H9 (cell line): ENCODE measurements at regions not wholly inside any gene's neighbourhood (a gene's known extent, or its start where the extent isn't known, plus 50 kb on each side); places are given as distances from the start of the nearest gene placed in this dataset.

ENCODE experiments used
- DNase-seq: peaks from one replicate; pipeline ENCODE4 v3.0.0-alpha.2; 2017
- H2AFZ ChIP-seq: one replicate; pipeline ENCODE4 v1.6.1; 2013; ENCODE audit warnings: mild to moderate bottlenecking, low read length, control low read depth, moderate library complexity
- H2AK5ac ChIP-seq: 2 replicates; pipeline ENCODE4 v1.6.1; 2013; ENCODE audit warnings: low read length, control low read depth, mixed read lengths; ENCODE audit not compliant: insufficient read length
- H2BK120ac ChIP-seq: one replicate; pipeline ENCODE4 v1.6.1; 2013; ENCODE audit warnings: low read depth, mild to moderate bottlenecking, low read length, control low read depth, inconsistent platforms; ENCODE audit not compliant: poor library complexity, severe bottlenecking
- H2BK12ac ChIP-seq: 2 replicates; pipeline ENCODE4 v1.6.1; 2013; ENCODE audit warnings: low read length, control low read depth, mixed read lengths, low read depth; ENCODE audit not compliant: insufficient read length
- H2BK15ac ChIP-seq: 2 replicates; pipeline ENCODE4 v1.6.1; 2013; ENCODE audit warnings: low read depth, low read length, control low read depth
- H2BK20ac ChIP-seq: one replicate; pipeline ENCODE4 v1.6.1; 2013; ENCODE audit warnings: low read depth, mild to moderate bottlenecking, low read length, control low read depth, inconsistent platforms; ENCODE audit not compliant: poor library complexity, severe bottlenecking
- H2BK5ac ChIP-seq: 2 replicates; pipeline ENCODE4 v1.6.1; 2013; ENCODE audit warnings: low read length, control low read depth, mixed read lengths; ENCODE audit not compliant: insufficient read length
- H3K14ac ChIP-seq: 2 replicates; pipeline ENCODE4 v1.6.1; 2013; ENCODE audit warnings: low read length, control low read depth; ENCODE audit not compliant: insufficient read depth
- H3K18ac ChIP-seq: 2 replicates; pipeline ENCODE4 v1.6.1; 2013; ENCODE audit warnings: low read depth, mild to moderate bottlenecking, mixed read lengths, low read length, control low read depth; ENCODE audit not compliant: insufficient read length
- H3K23ac ChIP-seq: 2 replicates; pipeline ENCODE4 v1.6.1; 2013; ENCODE audit warnings: low read length, control low read depth, mixed read lengths, low read depth; ENCODE audit not compliant: insufficient read length
- H3K23me2 ChIP-seq: 2 replicates; pipeline ENCODE4 v1.6.1; 2013; ENCODE audit warnings: low read depth, mild to moderate bottlenecking, mixed read lengths, low read length, control low read depth; ENCODE audit not compliant: insufficient read length, poor library complexity, severe bottlenecking
- H3K27ac ChIP-seq: 2 replicates; pipeline ENCODE4 v1.5.1; 2013; ENCODE audit warnings: low read length, control low read depth, mixed read lengths, low read depth; ENCODE audit not compliant: insufficient read length
- H3K27me3 ChIP-seq: 2 replicates; pipeline ENCODE4 v1.6.1; 2013; ENCODE audit warnings: low read length, control low read depth, inconsistent platforms; ENCODE audit not compliant: insufficient read depth
- H3K4ac ChIP-seq: 2 replicates; pipeline ENCODE4 v1.6.1; 2013; ENCODE audit warnings: low read depth, mild to moderate bottlenecking, control low read depth, inconsistent platforms, low read length, moderate library complexity
- H3K4me1 ChIP-seq: 2 replicates; pipeline ENCODE4 v1.6.1; 2013; ENCODE audit warnings: low read length, control low read depth, inconsistent platforms; ENCODE audit not compliant: insufficient read depth
- H3K4me2 ChIP-seq: 2 replicates; pipeline ENCODE4 v1.6.1; 2013; ENCODE audit warnings: low read length, control low read depth, mixed read lengths; ENCODE audit not compliant: insufficient read length, insufficient read depth
- H3K56ac ChIP-seq: 2 replicates; pipeline ENCODE4 v1.6.1; 2013; ENCODE audit warnings: low read depth, mild to moderate bottlenecking, mixed read lengths, low read length, control low read depth; ENCODE audit not compliant: insufficient read length
- H3K79me1 ChIP-seq: 2 replicates; pipeline ENCODE4 v1.6.1; 2013; ENCODE audit warnings: low read depth, mild to moderate bottlenecking, moderate library complexity, low read length, control low read depth, inconsistent platforms; ENCODE audit not compliant: insufficient read depth, poor library complexity, severe bottlenecking
- H3K79me2 ChIP-seq: 2 replicates; pipeline ENCODE4 v1.6.1; 2013; ENCODE audit warnings: low read length, control low read depth, inconsistent platforms; ENCODE audit not compliant: insufficient read depth
- H3K9ac ChIP-seq: 2 replicates; pipeline ENCODE4 v1.6.1; 2013; ENCODE audit warnings: low read length, control low read depth, mixed read lengths; ENCODE audit not compliant: insufficient read length; ENCODE audit errors: extremely low read depth
- H3K9me3 ChIP-seq: one replicate; pipeline ENCODE4 v1.6.1; 2013; ENCODE audit warnings: low read depth, low read length, inconsistent platforms; ENCODE audit not compliant: control insufficient read depth
- H3T11ph ChIP-seq: one replicate; pipeline ENCODE4 v1.6.1; 2013; ENCODE audit warnings: mild to moderate bottlenecking, low read length, control low read depth, inconsistent platforms
- H4K20me1 ChIP-seq: one replicate; pipeline ENCODE4 v1.6.1; 2013; ENCODE audit not compliant: control insufficient read depth, insufficient read length, insufficient read depth
- H4K5ac ChIP-seq: 2 replicates; pipeline ENCODE4 v1.6.1; 2013; ENCODE audit warnings: low read depth, mild to moderate bottlenecking, mixed read lengths, low read length, control low read depth; ENCODE audit not compliant: insufficient read length
- H4K8ac ChIP-seq: replicated peaks from 2 replicates; pipeline ENCODE4 v1.6.1; 2013; ENCODE audit warnings: low read length, control low read depth, mixed read lengths, low read depth; ENCODE audit not compliant: insufficient read length
- H4K91ac ChIP-seq: 2 replicates; pipeline ENCODE4 v1.6.1; 2013; ENCODE audit warnings: low read depth, mild to moderate bottlenecking, moderate library complexity, mixed read lengths, low read length, control low read depth; ENCODE audit not compliant: insufficient read length
- H3K27ac Mint-ChIP-seq, 3 experiments: 2 replicates in 2 of 3; 3 replicates in 1 of 3; pipeline ENCODE4 v1.8.0; 2020 to 2021; ENCODE audit warnings: mixed read lengths in 3 of 3, mild to moderate bottlenecking in 1 of 3, moderate library complexity in 1 of 3
- H3K27me3 Mint-ChIP-seq: 2 replicates; pipeline ENCODE4 v1.8.0; 2021; ENCODE audit warnings: low read depth, mild to moderate bottlenecking, moderate library complexity, mixed read lengths
- H3K36me3 Mint-ChIP-seq, 3 experiments: 2 replicates in 2 of 3; 3 replicates in 1 of 3; pipeline ENCODE4 v1.8.0; 2020 to 2021; ENCODE audit warnings: low read depth in 3 of 3, mixed read lengths in 3 of 3; ENCODE audit not compliant: insufficient read depth in 1 of 3
- H3K4me1 Mint-ChIP-seq, 2 experiments: 2 replicates each; pipeline ENCODE4 v1.8.0; 2020; ENCODE audit warnings: mixed read lengths in 2 of 2
- H3K4me3 Mint-ChIP-seq, 2 experiments: 2 replicates in 1 of 2; 3 replicates in 1 of 2; pipeline ENCODE4 v1.8.0; 2020 to 2021; ENCODE audit warnings: mild to moderate bottlenecking in 2 of 2, mixed read lengths in 2 of 2, moderate library complexity in 1 of 2
- H3K9me3 Mint-ChIP-seq, 2 experiments: 2 replicates in 1 of 2; 3 replicates in 1 of 2; pipeline ENCODE4 v1.8.0; 2020; ENCODE audit warnings: mild to moderate bottlenecking in 2 of 2, mixed read lengths in 2 of 2, moderate library complexity in 1 of 2
- CTCF ChIP-seq: fragments of 200-600 bp; sonication (generic); conservative IDR thresholded peaks from 3 replicates; pipeline ENCODE4 v1.8.0; 2021; ENCODE audit warnings: antibody characterized with exemption, mild to moderate bottlenecking
- WGBS: extraction: QIAGEN DNeasy Blood & Tissue Kit; methylation state at CpG from one replicate; pipeline ENCODE4 v1.1.7; 2013; ENCODE audit warnings: missing lambda C conversion rate, low lambda C conversion rate, mixed read lengths; ENCODE audit not compliant: insufficient read length; ENCODE audit errors: extremely low coverage; 5-methylcytosine and 5-hydroxymethylcytosine counted together

GRCh38 chr4:122990891-122991290 lies 68.5 kb upstream of the NUDT6 start:
- no peak overlapping the region for H2BK20ac ChIP-seq
- no peak overlapping the region for H3T11ph ChIP-seq
- no peak overlapping the region for H3K18ac ChIP-seq
- no peak overlapping the region for H3K27ac Mint-ChIP-seq
- peaks cover 16 to 18% of the 10 kb centered on the region in 2 experiments for H3K9me3 Mint-ChIP-seq
- DNase-seq: no peak
- no peak overlapping the region for H3K14ac ChIP-seq
- H3K27ac ChIP-seq: no peak overlapping the region
- no peaks in the 10 kb centered on the region for H3K4me1 Mint-ChIP-seq
- WGBS: no CpG with 5 or more reads among the region's 2 CpGs
- H3K4me2 ChIP-seq: no peak overlapping the region
- H4K20me1 ChIP-seq: no peaks in the 10 kb centered on the region
- no peak for TF ChIP-seq CTCF
- H3K9ac ChIP-seq: no peak overlapping the region
- H3K79me2 ChIP-seq: no peaks in the 10 kb centered on the region; the same call in 1 of the 2 replicates
- no peak overlapping the region for H3K56ac ChIP-seq
- H2BK5ac ChIP-seq: no peak overlapping the region
- H2BK120ac ChIP-seq: no peak overlapping the region
- no peak overlapping the region for H2AFZ ChIP-seq
- H3K4me1 ChIP-seq: no peaks in the 10 kb centered on the region
- H3K4ac ChIP-seq: no peak overlapping the region
- H4K8ac ChIP-seq: no peak overlapping the region
- peaks cover 6% of the 10 kb centered on the region for H3K79me1 ChIP-seq
- H3K27me3 ChIP-seq: no peaks in the 10 kb centered on the region
- no peak overlapping the region for H3K4me3 Mint-ChIP-seq
- H4K91ac ChIP-seq: no peak overlapping the region
- H3K36me3 Mint-ChIP-seq: peaks cover 24 to 41% (median 31%) of the 10 kb centered on the region in 3 experiments
- no peak overlapping the region for H2BK15ac ChIP-seq
- no peak overlapping the region for H3K23ac ChIP-seq
- no peak overlapping the region for H4K5ac ChIP-seq
- H2BK12ac ChIP-seq: no peak overlapping the region
- H2AK5ac ChIP-seq: no peak overlapping the region
- H3K9me3 ChIP-seq: no peaks in the 10 kb centered on the region
- no peaks in the 10 kb centered on the region for H3K27me3 Mint-ChIP-seq
- no peaks in the 10 kb centered on the region for H3K23me2 ChIP-seq
